Caco-2 (cell line): ENCODE measurements at regions not wholly inside any gene's neighbourhood (a gene's known extent, or its start where the extent isn't known, plus 50 kb on each side); places are given as distances from the start of the nearest gene placed in this dataset.
"Not testable (repeated sequence)": the region's sequence is repeated elsewhere in the genome, so short reads cannot be mapped to it uniquely, and the experiment has no call there.

Experiments
- BruUV-seq: library from RNA; stranded (reverse); fragments of 400-500 nt; replicated peaks from 2 replicates; lab custom pipeline; 2021; lab: Mats Ljungman, UMichigan
- CTCF ChIA-PET: fragments of 300-600 bp; sonication (Branson Sonifier 250); formaldehyde crosslinking; loops from one replicate; lab custom pipeline; 2022; ENCODE audit warnings: antibody characterized with exemption; lab: Charles Lee
- POLR2A ChIA-PET: fragments of 300-600 bp; sonication (Branson Sonifier 250); formaldehyde crosslinking; loops from one replicate; lab custom pipeline; 2022; ENCODE audit warnings: antibody characterized with exemption; lab: Charles Lee
- DNase-seq, 2 experiments: peaks; one replicate each; pipeline versions ENCODE4 v3.0.0 to v3.0.0-alpha.2; 2020 to 2022
- H3K27me3 ChIP-seq: replicated peaks from 2 replicates; pipeline ENCODE4 v1.6.0; 2011; ENCODE audit warnings: low read length; ENCODE audit not compliant: control insufficient read depth, insufficient read depth
- H3K36me3 ChIP-seq: 2 replicates; pipeline ENCODE4 v1.5.1; 2011; ENCODE audit warnings: low read length; ENCODE audit not compliant: control insufficient read depth, insufficient read depth
- H3K4me1 ChIP-seq: fragments of 250-450 bp; sonication (Bioruptor Pico); 2 replicates; pipeline ENCODE4 v1.5.1; 2020; ENCODE audit warnings: mild to moderate bottlenecking
- H3K4me3 ChIP-seq: 2 replicates; pipeline ENCODE4 v1.5.1; 2011; ENCODE audit warnings: low read depth, mild to moderate bottlenecking, control low read depth, low read length
- H3K9me3 ChIP-seq: fragments of 250-450 bp; sonication (Bioruptor Pico); 2 replicates; pipeline ENCODE4 v1.5.1; 2020; ENCODE audit warnings: mild to moderate bottlenecking, moderate library complexity
- H3K27ac Mint-ChIP-seq: one replicate; pipeline ENCODE4 v1.8.0; 2022; ENCODE audit warnings: mixed read lengths; ENCODE audit not compliant: unreplicated experiment
- H3K27me3 Mint-ChIP-seq: one replicate; pipeline ENCODE4 v1.8.0; 2022; ENCODE audit warnings: mixed read lengths; ENCODE audit not compliant: insufficient read depth, unreplicated experiment
- H3K36me3 Mint-ChIP-seq: one replicate; pipeline ENCODE4 v1.8.0; 2022; ENCODE audit warnings: mild to moderate bottlenecking, mixed read lengths; ENCODE audit not compliant: insufficient read depth, unreplicated experiment
- H3K4me1 Mint-ChIP-seq: one replicate; pipeline ENCODE4 v1.8.0; 2022; ENCODE audit warnings: low read depth, mixed read lengths; ENCODE audit not compliant: unreplicated experiment
- H3K4me3 Mint-ChIP-seq: one replicate; pipeline ENCODE4 v1.8.0; 2022; ENCODE audit warnings: mild to moderate bottlenecking, moderate library complexity, mixed read lengths; ENCODE audit not compliant: unreplicated experiment
- H3K9me3 Mint-ChIP-seq: one replicate; pipeline ENCODE4 v1.8.0; 2022; ENCODE audit warnings: mixed read lengths; ENCODE audit not compliant: unreplicated experiment
- intact Hi-C: fragments of 100-400 bp; cut with micrococcal nuclease; formaldehyde crosslinking; loops from one replicate; pipeline ENCODE4 v1.10.0; 2022; ENCODE audit not compliant: unreplicated experiment
- TF ChIP-seq, protein P1 (sequence below), 2 experiments: fragments of 200-600 bp in 1 of 2; IDR thresholded peaks; 1 replicate in 1 of 2; 2 replicates in 1 of 2; pipeline versions ENCODE4 v1.5.1 to v1.8.0; 2011 to 2022; ENCODE audit warnings: antibody characterized with exemption in 1 of 2, control low read depth in 1 of 2, inconsistent platforms in 1 of 2, low read depth in 1 of 2, low read length in 1 of 2, mild to moderate bottlenecking in 1 of 2, moderate library complexity in 1 of 2; ENCODE audit not compliant: insufficient read depth in 1 of 2, severe bottlenecking in 1 of 2, unreplicated experiment in 1 of 2

DNA sequence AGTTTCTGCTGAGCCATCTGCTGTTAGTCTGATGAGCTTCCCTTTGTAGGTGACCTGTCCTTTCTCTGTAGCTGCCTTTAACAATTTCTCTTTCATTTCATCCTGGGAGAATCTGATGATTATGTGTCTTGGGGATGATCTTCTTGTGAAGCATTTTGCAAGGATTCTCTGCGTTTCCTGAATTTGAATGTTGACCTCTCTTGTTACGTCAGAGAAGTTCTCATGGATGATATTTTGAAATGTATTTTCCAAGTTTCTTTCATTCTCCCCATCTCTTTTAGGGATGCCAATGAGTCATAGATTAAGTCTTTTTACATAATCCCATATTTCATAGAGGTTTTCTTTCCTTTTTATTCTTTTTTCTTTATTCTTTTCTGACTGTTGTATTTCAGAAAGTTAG lies 184.2 kb upstream of the BET1 start:
- POLR2A ChIA-PET = no interaction called here
- TF ChIP-seq, protein P1, sequence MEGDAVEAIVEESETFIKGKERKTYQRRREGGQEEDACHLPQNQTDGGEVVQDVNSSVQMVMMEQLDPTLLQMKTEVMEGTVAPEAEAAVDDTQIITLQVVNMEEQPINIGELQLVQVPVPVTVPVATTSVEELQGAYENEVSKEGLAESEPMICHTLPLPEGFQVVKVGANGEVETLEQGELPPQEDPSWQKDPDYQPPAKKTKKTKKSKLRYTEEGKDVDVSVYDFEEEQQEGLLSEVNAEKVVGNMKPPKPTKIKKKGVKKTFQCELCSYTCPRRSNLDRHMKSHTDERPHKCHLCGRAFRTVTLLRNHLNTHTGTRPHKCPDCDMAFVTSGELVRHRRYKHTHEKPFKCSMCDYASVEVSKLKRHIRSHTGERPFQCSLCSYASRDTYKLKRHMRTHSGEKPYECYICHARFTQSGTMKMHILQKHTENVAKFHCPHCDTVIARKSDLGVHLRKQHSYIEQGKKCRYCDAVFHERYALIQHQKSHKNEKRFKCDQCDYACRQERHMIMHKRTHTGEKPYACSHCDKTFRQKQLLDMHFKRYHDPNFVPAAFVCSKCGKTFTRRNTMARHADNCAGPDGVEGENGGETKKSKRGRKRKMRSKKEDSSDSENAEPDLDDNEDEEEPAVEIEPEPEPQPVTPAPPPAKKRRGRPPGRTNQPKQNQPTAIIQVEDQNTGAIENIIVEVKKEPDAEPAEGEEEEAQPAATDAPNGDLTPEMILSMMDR (IDR thresholded peaks at IDR 0.05; ENCODE audit: insufficient read depth in 1 of 2, low read depth in 1 of 2, low read length in 1 of 2, severe bottlenecking in 1 of 2, unreplicated experiment in 1 of 2) = no peak

DNA sequence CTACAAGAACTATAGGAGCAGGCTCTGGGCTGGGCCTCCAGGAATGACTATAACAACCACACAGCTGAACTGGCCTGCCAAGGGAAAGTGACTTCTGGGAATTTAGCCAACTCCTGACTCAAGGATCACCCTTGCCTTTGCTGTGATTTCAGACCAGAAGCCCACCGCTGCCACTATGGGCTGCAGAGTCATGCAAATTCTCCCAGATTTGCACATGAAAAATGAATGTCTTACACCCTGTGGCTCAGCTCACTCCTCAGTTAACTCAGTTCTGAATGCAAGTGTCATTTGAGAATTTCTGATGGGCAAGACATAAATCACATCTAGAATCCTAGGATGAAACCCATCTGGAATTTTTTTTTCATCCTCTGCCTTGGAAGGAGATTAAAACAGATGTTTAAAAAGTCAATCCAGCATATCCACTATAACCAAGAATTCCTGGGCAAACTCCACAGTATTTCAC lies 186.5 kb upstream of the BET1 start:
- intact Hi-C loops = no loop called here
- H3K27me3 ChIP-seq = no peaks in the 10 kb centered on the region
- Mint-ChIP-seq H3K27ac (no peak overlapping the region), H3K4me3 (no peak overlapping the region), H3K36me3 (no peaks in the 10 kb centered on the region), H3K27me3 (no peaks in the 10 kb centered on the region), H3K9me3 (no peaks in the 10 kb centered on the region), H3K4me1 (no peaks in the 10 kb centered on the region)
- TF ChIP-seq, protein P1 (IDR thresholded peaks at IDR 0.05; ENCODE audit: insufficient read depth in 1 of 2, low read depth in 1 of 2, low read length in 1 of 2, severe bottlenecking in 1 of 2, unreplicated experiment in 1 of 2) = no peak
- H3K4me1 ChIP-seq = no peaks in the 10 kb centered on the region
- DNase-seq = no peak
- H3K9me3 ChIP-seq = no peaks in the 10 kb centered on the region
- CTCF ChIA-PET = no interaction called here
- BruUV-seq = no TSS peak
- H3K36me3 ChIP-seq = no peaks in the 10 kb centered on the region
- no peak overlapping the region for H3K4me3 ChIP-seq
- POLR2A ChIA-PET = no interaction called here

More for the DNA sequence above, 184.2 kb upstream of the BET1 start:
- Mint-ChIP-seq H3K4me3 (no peak overlapping the region), H3K27ac (no peak overlapping the region), H3K27me3 (no peaks in the 10 kb centered on the region), H3K9me3 (no peaks in the 10 kb centered on the region), H3K36me3 (no peaks in the 10 kb centered on the region), H3K4me1 (peaks cover 12% of the 10 kb centered on the region)
- no peak for DNase-seq
- CTCF ChIA-PET = no interaction called here
- no peaks in the 10 kb centered on the region for H3K36me3 ChIP-seq
- H3K9me3 ChIP-seq = no peaks in the 10 kb centered on the region
- intact Hi-C loops = no loop called here
- H3K4me1 ChIP-seq = peaks cover 13% of the 10 kb centered on the region; the same call in 1 of the 2 replicates
- no TSS peak for BruUV-seq
- H3K4me3 ChIP-seq = no peak overlapping the region
- no peaks in the 10 kb centered on the region for H3K27me3 ChIP-seq

DNA sequence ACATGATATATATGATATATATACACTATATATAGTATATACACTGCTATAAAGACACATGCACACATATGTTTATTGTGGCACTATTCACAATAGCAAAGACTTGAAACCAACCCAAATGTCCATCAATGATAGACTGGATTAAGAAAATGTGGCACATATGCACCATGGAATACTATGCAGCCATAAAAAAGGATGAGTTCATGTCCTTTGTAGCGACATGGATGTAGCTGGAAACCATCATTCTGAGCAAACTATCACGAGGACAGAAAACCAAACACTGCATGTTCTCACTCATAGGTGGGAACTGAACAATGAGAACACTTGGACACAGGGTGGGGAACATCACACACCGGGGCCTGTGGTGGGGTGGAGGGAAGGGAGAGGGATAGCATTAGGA lies 190.3 kb upstream of the BET1 start:
- H3K4me3 ChIP-seq, DNase-seq, H3K36me3 ChIP-seq, H3K9me3 ChIP-seq, H3K4me1 Mint-ChIP-seq, CTCF ChIA-PET, H3K27me3 ChIP-seq, BruUV-seq, POLR2A ChIA-PET, H3K27me3 Mint-ChIP-seq, H3K36me3 Mint-ChIP-seq, H3K4me1 ChIP-seq, intact Hi-C loops, H3K9me3 Mint-ChIP-seq, H3K27ac Mint-ChIP-seq, H3K4me3 Mint-ChIP-seq: not testable (repeated sequence)

DNA sequence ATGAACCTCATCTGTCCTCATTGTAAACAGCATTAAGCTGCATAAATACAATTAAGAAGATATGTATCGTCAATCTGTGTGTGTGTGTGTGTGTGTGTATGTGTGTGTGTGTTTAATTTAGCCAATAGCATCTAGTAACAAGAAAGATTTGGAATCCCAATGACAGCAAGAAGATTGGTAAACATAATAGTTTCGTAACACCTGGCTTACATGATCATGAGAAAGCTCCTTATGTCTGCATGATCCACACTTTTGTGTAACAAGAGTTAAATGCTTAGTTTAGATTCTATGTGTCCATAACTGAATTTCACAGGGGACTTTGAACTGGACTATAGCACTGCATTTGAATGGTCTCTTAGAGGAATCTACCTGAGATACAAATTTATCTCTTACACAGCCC lies 191.0 kb upstream of the BET1 start:
- H3K27me3 Mint-ChIP-seq = peaks cover 3% of the 10 kb centered on the region
- no peak overlapping the region for H3K4me3 ChIP-seq
- H3K36me3 ChIP-seq = no peaks in the 10 kb centered on the region
- TF ChIP-seq, protein P1 (IDR thresholded peaks at IDR 0.05; ENCODE audit: insufficient read depth in 1 of 2, low read depth in 1 of 2, low read length in 1 of 2, severe bottlenecking in 1 of 2, unreplicated experiment in 1 of 2) = no peak
- no peak overlapping the region for H3K4me3 Mint-ChIP-seq
- H3K4me1 ChIP-seq = no peaks in the 10 kb centered on the region
- H3K36me3 Mint-ChIP-seq = no peaks in the 10 kb centered on the region
- ChIA-PET CTCF (no interaction called here), POLR2A (no interaction called here)
- no TSS peak for BruUV-seq
- H3K9me3 ChIP-seq = no peaks in the 10 kb centered on the region
- H3K9me3 Mint-ChIP-seq = no peaks in the 10 kb centered on the region
- DNase-seq = no peak
- no peaks in the 10 kb centered on the region for H3K27me3 ChIP-seq
- intact Hi-C loops = no loop called here
- H3K27ac Mint-ChIP-seq = no peak overlapping the region
- no peaks in the 10 kb centered on the region for H3K4me1 Mint-ChIP-seq
